VCaP (cell line): ENCODE measurements at regions not wholly inside any gene's neighbourhood (a gene's known extent, or its start where the extent isn't known, plus 50 kb on each side); places are given as distances from the start of the nearest gene placed in this dataset.
"Not testable (repeated sequence)": the region's sequence is repeated elsewhere in the genome, so short reads cannot be mapped to it uniquely, and the experiment has no call there.

Experiments used
- H3K27ac ChIP-seq: fragments of 450-650 bp; 2 replicates; pipeline ENCODE4 v1.5.1; 2017

GRCh38 chr17:64800987-64801386 lies 118.3 kb downstream of the LRRC37A3 start:
- not testable (repeated sequence) for H3K27ac ChIP-seq

DNA sequence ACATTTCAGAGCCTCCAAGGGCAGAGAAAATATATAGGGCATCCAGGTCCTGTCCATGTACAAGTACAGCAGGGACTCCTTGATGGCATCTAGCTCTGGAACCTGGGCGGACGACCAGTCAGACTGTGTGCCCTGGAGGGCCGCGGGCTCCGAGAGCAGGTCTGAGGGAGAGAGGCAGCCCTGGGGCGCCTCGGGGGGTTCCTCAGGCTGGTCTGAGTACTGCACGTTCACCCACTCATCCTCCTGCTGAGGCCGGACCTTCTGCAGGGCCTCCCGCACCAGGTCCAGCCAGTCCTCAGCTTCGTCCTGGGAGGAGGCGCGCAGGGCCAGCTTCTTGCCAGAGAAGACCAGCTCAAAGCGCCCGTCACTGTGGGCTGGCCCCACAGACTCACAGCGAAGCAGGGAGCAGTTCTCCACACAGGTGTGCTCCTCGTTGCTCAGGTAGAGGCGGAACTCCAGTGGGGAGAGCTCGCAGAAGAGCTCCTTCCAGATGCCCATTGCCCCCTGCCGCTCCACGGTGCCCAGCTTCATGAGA lies 118.8 kb downstream of the LRRC37A3 start:
- not testable (repeated sequence) for H3K27ac ChIP-seq

DNA sequence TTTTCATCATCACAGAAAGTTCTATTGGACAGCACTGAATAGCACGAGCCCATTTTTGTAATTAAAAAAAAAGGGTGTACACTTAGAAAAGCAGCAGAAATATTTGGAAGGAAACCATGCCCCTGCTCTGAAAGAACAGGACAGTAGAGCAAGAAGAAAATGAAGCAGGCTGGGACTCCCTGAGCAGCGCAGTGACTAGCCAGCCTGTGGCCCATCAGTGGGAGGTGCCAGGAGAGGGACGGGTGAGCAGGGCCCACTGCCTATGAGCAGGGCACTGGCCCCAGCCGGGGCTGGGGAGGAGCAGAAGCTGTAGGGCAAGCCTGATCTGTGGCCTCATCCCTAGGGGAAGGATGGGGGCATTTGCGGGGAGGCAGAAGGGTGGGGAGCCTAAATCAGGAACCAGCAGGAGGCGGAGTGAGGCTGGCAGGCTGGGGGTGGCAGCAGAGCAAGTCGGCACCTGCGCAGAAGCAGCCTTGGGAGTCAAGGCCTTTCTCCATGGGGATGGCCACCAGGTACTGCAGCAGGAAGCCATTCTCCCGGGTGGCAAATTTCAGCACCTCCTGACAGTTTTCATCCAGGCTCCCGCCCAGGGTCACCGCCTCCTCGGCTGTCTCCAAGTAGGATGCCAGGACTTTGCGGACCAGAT lies 119.6 kb downstream of the LRRC37A3 start:
- not testable (repeated sequence) for H3K27ac ChIP-seq

- H3K27ac ChIP-seq, result not testable (repeated sequence)
Measured at GRCh38 chr17:64798961-64799360, 120.3 kb downstream of the LRRC37A3 start.

DNA sequence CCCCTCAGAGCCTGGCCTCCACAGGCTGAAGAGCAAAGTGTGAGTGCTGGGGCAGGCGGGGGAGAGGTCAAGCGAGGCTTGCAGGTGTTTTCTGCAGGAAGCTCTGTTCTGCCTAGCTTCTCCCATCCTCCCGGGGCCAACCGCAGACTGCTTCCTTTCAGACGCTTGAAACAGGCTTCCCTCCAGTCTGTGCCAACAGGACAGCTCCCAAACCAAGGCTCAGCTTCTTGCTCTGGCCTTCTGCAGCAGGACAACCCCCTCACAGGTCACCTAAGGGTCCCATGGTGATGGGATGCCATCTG lies 120.8 kb downstream of the LRRC37A3 start:
- not testable (repeated sequence) for H3K27ac ChIP-seq

DNA sequence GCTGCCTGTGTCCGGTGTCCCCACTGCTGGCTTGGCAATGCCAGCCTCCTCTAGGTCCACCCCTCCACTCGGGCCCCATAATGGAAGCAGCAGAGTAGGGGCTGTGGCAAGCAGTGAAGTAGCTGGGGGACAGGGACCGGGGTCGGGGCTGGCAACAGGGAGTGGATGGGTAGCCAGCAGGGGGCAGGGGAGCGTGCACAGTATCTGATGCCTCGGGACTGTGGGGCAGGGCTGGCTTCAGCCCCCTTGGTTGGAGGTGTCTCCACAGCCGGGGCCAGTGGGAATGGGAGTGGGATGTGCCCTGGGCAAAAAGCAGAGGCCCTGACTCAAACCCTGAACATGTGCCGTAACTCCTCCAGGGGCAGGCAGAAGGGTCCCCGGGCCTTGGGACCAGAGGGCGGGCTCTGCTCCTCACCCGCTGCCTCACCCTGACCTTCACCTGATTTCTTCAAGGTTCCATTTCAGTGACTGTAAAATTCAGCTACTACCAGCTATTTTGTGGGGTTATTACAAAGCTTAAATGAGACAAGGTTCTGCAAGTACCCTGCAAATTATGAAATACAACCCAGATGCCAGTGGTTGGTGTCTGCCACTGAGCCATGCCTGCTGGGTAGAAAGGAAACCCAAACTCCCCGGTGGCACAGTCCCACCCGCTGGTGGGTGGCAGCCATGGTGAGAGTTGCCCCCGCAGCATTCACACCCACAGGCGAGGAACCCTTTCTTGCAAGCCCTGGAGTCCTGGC lies 121.4 kb downstream of the LRRC37A3 start:
- not testable (repeated sequence) for H3K27ac ChIP-seq

DNA sequence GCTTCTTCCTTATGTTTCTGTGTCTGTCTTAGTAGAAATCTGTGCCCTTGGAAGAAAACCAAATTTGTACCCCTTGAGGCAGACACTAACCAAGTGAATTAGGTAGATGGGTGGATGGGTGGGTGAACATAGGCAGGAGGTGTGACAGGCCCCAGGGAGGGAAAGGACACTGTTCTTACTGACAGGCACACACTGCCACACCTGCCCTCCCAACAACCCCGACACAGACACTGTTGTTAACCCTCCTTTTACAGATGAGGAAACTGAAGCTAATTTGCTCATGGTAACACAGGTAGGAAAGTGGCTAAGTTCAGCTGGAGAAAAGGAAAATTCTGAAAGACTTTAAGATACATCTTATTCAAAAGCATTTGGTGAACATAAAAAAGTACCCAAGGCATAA lies 123.9 kb downstream of the LRRC37A3 start:
- not testable (repeated sequence) for H3K27ac ChIP-seq

GRCh38 chr17:64794548-64795274 lies 124.6 kb downstream of the LRRC37A3 start:
- H3K27ac ChIP-seq, result not testable (repeated sequence)

DNA sequence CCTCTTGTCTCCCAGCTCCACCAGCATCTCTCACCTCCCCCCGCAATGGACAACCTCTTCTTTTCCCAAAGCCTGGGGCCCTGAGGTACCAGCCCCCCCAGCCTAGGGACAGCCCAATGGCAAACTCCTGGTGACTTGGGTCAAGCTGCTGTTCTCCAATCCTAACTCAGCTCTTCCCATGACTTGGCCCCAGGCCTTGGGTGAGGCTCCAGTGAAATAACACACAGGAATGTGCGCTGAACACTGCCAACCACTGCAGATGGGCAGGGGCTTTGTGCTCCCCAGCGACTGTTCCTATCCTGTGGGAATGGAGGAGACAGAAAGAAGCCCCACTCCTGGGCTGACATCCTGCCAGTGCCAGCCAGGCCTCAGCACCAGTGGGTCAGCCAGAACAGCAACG lies 125.2 kb downstream of the LRRC37A3 start:
- not testable (repeated sequence) for H3K27ac ChIP-seq

GRCh38 chr17:64792793-64793575 lies 126.3 kb downstream of the LRRC37A3 start:
- H3K27ac ChIP-seq, result not testable (repeated sequence)

GRCh38 chr17:64792276-64792675 lies 127.0 kb downstream of the LRRC37A3 start:
- not testable (repeated sequence) for H3K27ac ChIP-seq

- H3K27ac ChIP-seq, result not testable (repeated sequence)
Measured at GRCh38 chr17:64791691-64792090, 127.6 kb downstream of the LRRC37A3 start.

- not testable (repeated sequence) for H3K27ac ChIP-seq
Measured at GRCh38 chr17:64791226-64791625, 128.1 kb downstream of the LRRC37A3 start.

GRCh38 chr17:64790690-64791089 lies 128.6 kb upstream of the SMURF2 start:
- H3K27ac ChIP-seq, result not testable (repeated sequence)

DNA sequence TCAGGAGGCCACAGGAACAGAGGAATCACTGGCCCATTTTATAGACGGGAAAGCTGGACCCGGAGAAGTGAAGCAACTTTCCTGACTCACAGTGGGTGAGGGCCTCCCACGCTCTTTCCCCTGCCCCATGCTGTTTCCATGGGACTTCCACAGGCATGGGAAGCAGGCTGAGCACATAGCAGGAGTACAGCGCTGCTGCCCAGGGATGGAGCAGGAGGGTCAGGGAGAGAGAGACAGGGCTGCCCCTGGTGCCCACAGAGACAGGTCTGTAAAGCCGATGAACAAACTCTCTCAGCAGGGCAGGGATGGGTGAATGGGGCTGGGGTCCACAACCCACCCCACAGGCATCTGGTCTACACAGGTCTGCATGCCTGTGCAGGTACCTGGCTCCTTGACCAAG lies 128.1 kb upstream of the SMURF2 start:
- H3K27ac ChIP-seq, result not testable (repeated sequence)

DNA sequence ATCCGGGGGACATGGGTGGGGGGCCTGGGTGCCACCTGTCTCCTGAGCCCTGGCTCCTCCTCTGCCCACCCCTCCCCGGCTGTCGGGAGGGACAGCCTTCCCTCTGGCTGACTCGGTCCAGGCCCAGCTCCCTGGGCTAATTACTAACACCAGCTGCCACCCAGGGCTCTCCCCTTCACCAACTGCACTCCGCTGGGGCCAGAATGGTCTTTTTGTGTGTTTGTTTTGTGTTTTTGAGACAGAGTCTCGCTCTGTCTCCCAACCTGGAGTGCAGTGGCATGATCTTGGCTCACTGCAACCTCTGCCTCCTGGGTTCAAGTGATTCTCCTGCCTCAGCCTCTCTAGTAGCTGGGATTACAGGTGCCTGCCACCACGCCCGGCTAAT lies 126.9 kb upstream of the SMURF2 start:
- not testable (repeated sequence) for H3K27ac ChIP-seq
